Left renal cortex interstitium (tissue), 4 donors: ENCODE measurements at regions not wholly inside any gene's neighbourhood (a gene's known extent, or its start where the extent isn't known, plus 50 kb on each side); places are given as distances from the start of the nearest gene placed in this dataset.
A peak's percentile ranks its signal among the peaks of the same experiment; 100 is the strongest.

Source experiments
- DNase-seq, 4 donors: peaks; one replicate each; pipeline ENCODE4 v3.0.0-alpha.2; 2013; ENCODE audit warnings: low read depth in 4 of 4, low spot score in 2 of 4, missing footprints in 1 of 4

- DNase-seq: no peak
Measured at GRCh38 chr20:24378661-24379483, 90.6 kb upstream of the SYNDIG1 start.

GRCh38 chr20:24376311-24377099 lies 92.9 kb upstream of the SYNDIG1 start:
- no peak for DNase-seq

- no peak for DNase-seq
Measured at GRCh38 chr20:24373372-24373771, 96.1 kb upstream of the SYNDIG1 start.

- DNase-seq: no peak
Measured at GRCh38 chr20:24370911-24371695, 98.3 kb upstream of the SYNDIG1 start.

- DNase-seq: no peak
Measured at GRCh38 chr20:24370249-24370648, 99.2 kb upstream of the SYNDIG1 start.

- no peak for DNase-seq
Measured at GRCh38 chr20:24368253-24368652, 101.2 kb upstream of the SYNDIG1 start.

GRCh38 chr20:24366336-24367004 lies 103.0 kb upstream of the SYNDIG1 start:
- no peak for DNase-seq

- DNase-seq: no peak
Measured at GRCh38 chr20:24365670-24366069, 103.8 kb upstream of the SYNDIG1 start.

- no peak for DNase-seq
Measured at GRCh38 chr20:24364482-24364881, 104.9 kb upstream of the SYNDIG1 start.

- no peak for DNase-seq
Measured at GRCh38 chr20:24363031-24363430, 106.4 kb upstream of the SYNDIG1 start.

- DNase-seq: no peak
Measured at GRCh38 chr20:24362080-24362479, 107.3 kb upstream of the SYNDIG1 start.

- no peak for DNase-seq
Measured at GRCh38 chr20:24361541-24361940, 107.9 kb upstream of the SYNDIG1 start.

GRCh38 chr20:24360531-24360930 lies 108.9 kb upstream of the SYNDIG1 start:
- DNase-seq: no peak

- no peak for DNase-seq
Measured at GRCh38 chr20:24359321-24360027, 110.0 kb upstream of the SYNDIG1 start.

- DNase-seq: no peak
Measured at GRCh38 chr20:24357931-24358330, 111.5 kb upstream of the SYNDIG1 start.

GRCh38 chr20:24357177-24357576 lies 112.3 kb upstream of the SYNDIG1 start:
- peak in 1 of 4 donors; percentile 39 for DNase-seq

GRCh38 chr20:24353135-24353690 lies 116.2 kb upstream of the SYNDIG1 start:
- DNase-seq: no peak

GRCh38 chr20:24350923-24351368 lies 118.5 kb upstream of the SYNDIG1 start:
- DNase-seq: no peak

- DNase-seq: no peak
Measured at GRCh38 chr20:24341781-24342180, 127.6 kb upstream of the SYNDIG1 start.

- no peak for DNase-seq
Measured at GRCh38 chr20:24340933-24341332, 128.5 kb upstream of the SYNDIG1 start.
